ENCODE measurements at regions not wholly inside any gene's neighbourhood (a gene's known extent, or its start where the extent isn't known, plus 50 kb on each side); places are given as distances from the start of the nearest gene placed in this dataset.
"Not testable (repeated sequence)": the region's sequence is repeated elsewhere in the genome, so short reads cannot be mapped to it uniquely, and the experiment has no call there.

- H3K4me3 ChIP-seq, H3K27ac ChIP-seq: not testable (repeated sequence)
Observed at GRCh38 chr14:27640688-27641087, 1042.9 kb upstream of the NOVA1 start.

- Histone ChIP-seq H3K27ac (no peak overlapping the region), H3K4me3 (no peak overlapping the region)
Observed at GRCh38 chr14:27642251-27642866, 1044.5 kb upstream of the NOVA1 start.

GRCh38 chr14:27660683-27661082 lies 1062.8 kb upstream of the NOVA1 start:
- H3K4me3 ChIP-seq = no peak overlapping the region

GRCh38 chr14:27668531-27668930 lies 1070.7 kb upstream of the NOVA1 start:
- Histone ChIP-seq H3K4me3 (no peak overlapping the region), H3K27ac (no peak overlapping the region)

More at GRCh38 chr14:27660683-27661082, 1062.8 kb upstream of the NOVA1 start:
- no peak overlapping the region for H3K27ac ChIP-seq

GRCh38 chr14:27672047-27672446 lies 1074.2 kb upstream of the NOVA1 start:
- Histone ChIP-seq H3K4me3 (no peak overlapping the region), H3K27ac (no peak overlapping the region)

GRCh38 chr14:27672811-27673737 lies 1075.2 kb upstream of the NOVA1 start:
- not testable (repeated sequence) for H3K27ac ChIP-seq

GRCh38 chr14:27686137-27686536 lies 1080.5 kb upstream of the FOXG1 start:
- no peak overlapping the region for H3K4me3 ChIP-seq
- no peak overlapping the region for H3K27ac ChIP-seq

More at GRCh38 chr14:27672811-27673737, 1075.2 kb upstream of the NOVA1 start:
- not testable (repeated sequence) for H3K4me3 ChIP-seq

- no peak overlapping the region for H3K4me3 ChIP-seq
- no peak overlapping the region for H3K27ac ChIP-seq
Observed at GRCh38 chr14:27688841-27689444, 1077.6 kb upstream of the FOXG1 start.

- no peak overlapping the region for H3K4me3 ChIP-seq
- H3K27ac ChIP-seq = no peak overlapping the region
Observed at GRCh38 chr14:27712364-27712763, 1054.2 kb upstream of the FOXG1 start.

GRCh38 chr14:27715561-27715960 lies 1051.0 kb upstream of the FOXG1 start:
- H3K27ac ChIP-seq = no peak overlapping the region
- H3K4me3 ChIP-seq = no peak overlapping the region

GRCh38 chr14:27721760-27722159 lies 1044.8 kb upstream of the FOXG1 start:
- H3K27ac ChIP-seq = no peak overlapping the region
- no peak overlapping the region for H3K4me3 ChIP-seq

GRCh38 chr14:27725482-27725881 lies 1041.1 kb upstream of the FOXG1 start:
- Histone ChIP-seq H3K27ac (no peak overlapping the region), H3K4me3 (no peak overlapping the region)

- Histone ChIP-seq H3K27ac (no peak overlapping the region), H3K4me3 (no peak overlapping the region)
Observed at GRCh38 chr14:27727251-27727770, 1039.3 kb upstream of the FOXG1 start.

- H3K4me3 ChIP-seq = no peak overlapping the region
- no peak overlapping the region for H3K27ac ChIP-seq
Observed at GRCh38 chr14:27730204-27730603, 1036.4 kb upstream of the FOXG1 start.

- no peak overlapping the region for H3K4me3 ChIP-seq
- H3K27ac ChIP-seq = no peak overlapping the region
Observed at GRCh38 chr14:27739657-27740156, 1026.9 kb upstream of the FOXG1 start.

- H3K4me3 ChIP-seq = no peak overlapping the region
Observed at GRCh38 chr14:27750114-27750513, 1016.5 kb upstream of the FOXG1 start.

GRCh38 chr14:27757642-27758041 lies 1008.9 kb upstream of the FOXG1 start:
- not testable (repeated sequence) for H3K27ac ChIP-seq, H3K4me3 ChIP-seq

More at GRCh38 chr14:27750114-27750513, 1016.5 kb upstream of the FOXG1 start:
- H3K27ac ChIP-seq = no peak overlapping the region

GRCh38 chr14:27760367-27760766 lies 1006.2 kb upstream of the FOXG1 start:
- not testable (repeated sequence) for H3K27ac ChIP-seq, H3K4me3 ChIP-seq

GRCh38 chr14:27799066-27800028 lies 967.2 kb upstream of the FOXG1 start:
- H3K4me3 ChIP-seq, H3K27ac ChIP-seq: not testable (repeated sequence)

All from skin epidermis (tissue), 12 donors.